ENCODE measurements at regions not wholly inside any gene's neighbourhood (a gene's known extent, or its start where the extent isn't known, plus 50 kb on each side); places are given as distances from the start of the nearest gene placed in this dataset.

GRCh38 chr11:25650319-25650718 lies 681.6 kb upstream of the ANO3 start:
- H3K4me1 ChIP-seq (ENCODE audit: insufficient read depth, low read length): no peaks in the 10 kb centered on the region
- no peaks in the 10 kb centered on the region for H3K36me3 ChIP-seq (ENCODE audit: insufficient read depth, low read length)
- H3K9me3 ChIP-seq (ENCODE audit: control insufficient read depth, insufficient read depth, low read length): no peaks in the 10 kb centered on the region
- no peak overlapping the region for H3K9ac ChIP-seq (ENCODE audit: low read depth, low read length)

GRCh38 chr11:25655636-25656035 lies 676.3 kb upstream of the ANO3 start:
- Histone ChIP-seq H3K36me3 (ENCODE audit: insufficient read depth, low read length) (no peaks in the 10 kb centered on the region), H3K9ac (ENCODE audit: low read depth, low read length) (no peak overlapping the region), H3K9me3 (ENCODE audit: control insufficient read depth, insufficient read depth, low read length) (no peaks in the 10 kb centered on the region), H3K4me1 (ENCODE audit: insufficient read depth, low read length) (no peaks in the 10 kb centered on the region)

- Histone ChIP-seq H3K4me1 (ENCODE audit: insufficient read depth, low read length) (no peaks in the 10 kb centered on the region), H3K9ac (ENCODE audit: low read depth, low read length) (no peak overlapping the region), H3K36me3 (ENCODE audit: insufficient read depth, low read length) (no peaks in the 10 kb centered on the region), H3K9me3 (ENCODE audit: control insufficient read depth, insufficient read depth, low read length) (no peaks in the 10 kb centered on the region)
Measured at GRCh38 chr11:25658916-25659315, 673.0 kb upstream of the ANO3 start.

- Histone ChIP-seq H3K9ac (ENCODE audit: low read depth, low read length) (no peak overlapping the region), H3K9me3 (ENCODE audit: control insufficient read depth, insufficient read depth, low read length) (no peaks in the 10 kb centered on the region), H3K4me1 (ENCODE audit: insufficient read depth, low read length) (no peaks in the 10 kb centered on the region), H3K36me3 (ENCODE audit: insufficient read depth, low read length) (no peaks in the 10 kb centered on the region)
Measured at GRCh38 chr11:25659706-25660105, 672.2 kb upstream of the ANO3 start.

GRCh38 chr11:25667871-25668270 lies 664.1 kb upstream of the ANO3 start:
- Histone ChIP-seq H3K9ac (ENCODE audit: low read depth, low read length) (no peak overlapping the region), H3K9me3 (ENCODE audit: control insufficient read depth, insufficient read depth, low read length) (no peaks in the 10 kb centered on the region), H3K36me3 (ENCODE audit: insufficient read depth, low read length) (no peaks in the 10 kb centered on the region), H3K4me1 (ENCODE audit: insufficient read depth, low read length) (peaks cover 3% of the 10 kb centered on the region; the same call in 1 of the 2 replicates)

- H3K9me3 ChIP-seq (ENCODE audit: control insufficient read depth, insufficient read depth, low read length): no peaks in the 10 kb centered on the region
- no peak overlapping the region for H3K9ac ChIP-seq (ENCODE audit: low read depth, low read length)
- H3K4me1 ChIP-seq (ENCODE audit: insufficient read depth, low read length): no peaks in the 10 kb centered on the region
- H3K36me3 ChIP-seq (ENCODE audit: insufficient read depth, low read length): no peaks in the 10 kb centered on the region
Measured at GRCh38 chr11:25691959-25692358, 640.0 kb upstream of the ANO3 start.

GRCh38 chr11:25702417-25702816 lies 629.5 kb upstream of the ANO3 start:
- no peak overlapping the region for H3K9ac ChIP-seq (ENCODE audit: low read depth, low read length)
- no peaks in the 10 kb centered on the region for H3K9me3 ChIP-seq (ENCODE audit: control insufficient read depth, insufficient read depth, low read length)
- no peaks in the 10 kb centered on the region for H3K36me3 ChIP-seq (ENCODE audit: insufficient read depth, low read length)
- no peaks in the 10 kb centered on the region for H3K4me1 ChIP-seq (ENCODE audit: insufficient read depth, low read length)

GRCh38 chr11:25710975-25711374 lies 621.0 kb upstream of the ANO3 start:
- H3K9me3 ChIP-seq (ENCODE audit: control insufficient read depth, insufficient read depth, low read length): no peaks in the 10 kb centered on the region
- no peaks in the 10 kb centered on the region for H3K4me1 ChIP-seq (ENCODE audit: insufficient read depth, low read length)
- no peaks in the 10 kb centered on the region for H3K36me3 ChIP-seq (ENCODE audit: insufficient read depth, low read length)
- no peak overlapping the region for H3K9ac ChIP-seq (ENCODE audit: low read depth, low read length)

- Histone ChIP-seq H3K4me1 (ENCODE audit: insufficient read depth, low read length) (no peaks in the 10 kb centered on the region), H3K36me3 (ENCODE audit: insufficient read depth, low read length) (no peaks in the 10 kb centered on the region), H3K9me3 (ENCODE audit: control insufficient read depth, insufficient read depth, low read length) (peaks cover 9% of the 10 kb centered on the region)
Measured at GRCh38 chr11:25727944-25728343, 604.0 kb upstream of the ANO3 start.

GRCh38 chr11:25730230-25730629 lies 601.7 kb upstream of the ANO3 start:
- Histone ChIP-seq H3K9me3 (ENCODE audit: control insufficient read depth, insufficient read depth, low read length) (peaks cover 4% of the 10 kb centered on the region; the same call in 1 of the 2 replicates), H3K36me3 (ENCODE audit: insufficient read depth, low read length) (no peaks in the 10 kb centered on the region), H3K9ac (ENCODE audit: low read depth, low read length) (no peak overlapping the region), H3K4me1 (ENCODE audit: insufficient read depth, low read length) (peaks cover 5% of the 10 kb centered on the region; the same call in 1 of the 2 replicates)

More at GRCh38 chr11:25727944-25728343, 604.0 kb upstream of the ANO3 start:
- H3K9ac ChIP-seq (ENCODE audit: low read depth, low read length): no peak overlapping the region

GRCh38 chr11:25733777-25734176 lies 598.2 kb upstream of the ANO3 start:
- H3K9ac ChIP-seq (ENCODE audit: low read depth, low read length): no peak overlapping the region
- no peaks in the 10 kb centered on the region for H3K36me3 ChIP-seq (ENCODE audit: insufficient read depth, low read length)
- H3K4me1 ChIP-seq (ENCODE audit: insufficient read depth, low read length): peaks cover 5% of the 10 kb centered on the region; the same call in 1 of the 2 replicates
- H3K9me3 ChIP-seq (ENCODE audit: control insufficient read depth, insufficient read depth, low read length): no peaks in the 10 kb centered on the region

- H3K36me3 ChIP-seq (ENCODE audit: insufficient read depth, low read length): no peaks in the 10 kb centered on the region
- no peak overlapping the region for H3K9ac ChIP-seq (ENCODE audit: low read depth, low read length)
- H3K4me1 ChIP-seq (ENCODE audit: insufficient read depth, low read length): peaks cover 5% of the 10 kb centered on the region; the same call in 1 of the 2 replicates
- H3K9me3 ChIP-seq (ENCODE audit: control insufficient read depth, insufficient read depth, low read length): no peaks in the 10 kb centered on the region
Measured at GRCh38 chr11:25734591-25735211, 597.2 kb upstream of the ANO3 start.

- Histone ChIP-seq H3K36me3 (ENCODE audit: insufficient read depth, low read length) (no peaks in the 10 kb centered on the region), H3K9me3 (ENCODE audit: control insufficient read depth, insufficient read depth, low read length) (no peaks in the 10 kb centered on the region), H3K4me1 (ENCODE audit: insufficient read depth, low read length) (peaks cover 5% of the 10 kb centered on the region; the same call in 1 of the 2 replicates), H3K9ac (ENCODE audit: low read depth, low read length) (no peak overlapping the region)
Measured at GRCh38 chr11:25737071-25737675, 594.8 kb upstream of the ANO3 start.

GRCh38 chr11:25741886-25742285 lies 590.0 kb upstream of the ANO3 start:
- Histone ChIP-seq H3K9ac (ENCODE audit: low read depth, low read length) (no peak overlapping the region), H3K4me1 (ENCODE audit: insufficient read depth, low read length) (no peaks in the 10 kb centered on the region), H3K9me3 (ENCODE audit: control insufficient read depth, insufficient read depth, low read length) (no peaks in the 10 kb centered on the region), H3K36me3 (ENCODE audit: insufficient read depth, low read length) (no peaks in the 10 kb centered on the region)

- Histone ChIP-seq H3K9me3 (ENCODE audit: control insufficient read depth, insufficient read depth, low read length) (no peaks in the 10 kb centered on the region), H3K36me3 (ENCODE audit: insufficient read depth, low read length) (no peaks in the 10 kb centered on the region), H3K4me1 (ENCODE audit: insufficient read depth, low read length) (no peaks in the 10 kb centered on the region), H3K9ac (ENCODE audit: low read depth, low read length) (no peak overlapping the region)
Measured at GRCh38 chr11:25742800-25743199, 589.1 kb upstream of the ANO3 start.

Measured in ES-I3 (cell line).